Motor neuron (in vitro differentiated cells): ENCODE measurements at regions not wholly inside any gene's neighbourhood (a gene's known extent, or its start where the extent isn't known, plus 50 kb on each side); places are given as distances from the start of the nearest gene placed in this dataset.

Source experiments
- ATAC-seq, 8 experiments: fragments of 200-7000 bp; cut with Tn5 transposase; replicated peaks in 6 of 8; 2 replicates each; pipeline ENCODE4 v1.8.0; 2021; ENCODE audit warnings: mild to moderate bottlenecking in 8 of 8, moderate library complexity in 8 of 8
- H3K27ac ChIP-seq, 2 donors: fragments of 250-450 bp; sonication (Bioruptor Pico); 2 replicates each; pipeline ENCODE4 v1.9.0; 2021; ENCODE audit warnings: antibody characterized with exemption in 2 of 2, mild to moderate bottlenecking in 2 of 2, moderate library complexity in 1 of 2
- H3K4me1 ChIP-seq, 2 donors: fragments of 250-450 bp; sonication (Bioruptor Pico); replicated peaks in 1 of 2; 2 replicates each; pipeline ENCODE4 v1.6.1; 2021; ENCODE audit warnings: antibody characterized with exemption in 2 of 2, mild to moderate bottlenecking in 2 of 2, moderate library complexity in 1 of 2
- H3K4me3 ChIP-seq, 5 donors: fragments of 250-450 bp; sonication (Bioruptor Pico); 2 replicates each; pipeline ENCODE4 v1.9.0; 2021; ENCODE audit warnings: antibody characterized with exemption in 5 of 5, mild to moderate bottlenecking in 5 of 5, moderate library complexity in 4 of 5
- WGBS, 10 experiments: fragments of 450-650 bp; shearing (Covaris generic); methylation state at CpG; one replicate each; pipeline ENCODE4 v1.0.0; 2022; 5-methylcytosine and 5-hydroxymethylcytosine counted together
- in situ Hi-C, 9 experiments: fragments of 400-800 bp; cut with MboI; loops; one replicate each; pipeline ENCODE4 v1.15.0; 2021; ENCODE audit warnings: low sequenced_read_pairs in 9 of 9, low pct_unique_long_range_greater_than_20kb in 2 of 9; ENCODE audit not compliant: unreplicated experiment in 9 of 9

DNA sequence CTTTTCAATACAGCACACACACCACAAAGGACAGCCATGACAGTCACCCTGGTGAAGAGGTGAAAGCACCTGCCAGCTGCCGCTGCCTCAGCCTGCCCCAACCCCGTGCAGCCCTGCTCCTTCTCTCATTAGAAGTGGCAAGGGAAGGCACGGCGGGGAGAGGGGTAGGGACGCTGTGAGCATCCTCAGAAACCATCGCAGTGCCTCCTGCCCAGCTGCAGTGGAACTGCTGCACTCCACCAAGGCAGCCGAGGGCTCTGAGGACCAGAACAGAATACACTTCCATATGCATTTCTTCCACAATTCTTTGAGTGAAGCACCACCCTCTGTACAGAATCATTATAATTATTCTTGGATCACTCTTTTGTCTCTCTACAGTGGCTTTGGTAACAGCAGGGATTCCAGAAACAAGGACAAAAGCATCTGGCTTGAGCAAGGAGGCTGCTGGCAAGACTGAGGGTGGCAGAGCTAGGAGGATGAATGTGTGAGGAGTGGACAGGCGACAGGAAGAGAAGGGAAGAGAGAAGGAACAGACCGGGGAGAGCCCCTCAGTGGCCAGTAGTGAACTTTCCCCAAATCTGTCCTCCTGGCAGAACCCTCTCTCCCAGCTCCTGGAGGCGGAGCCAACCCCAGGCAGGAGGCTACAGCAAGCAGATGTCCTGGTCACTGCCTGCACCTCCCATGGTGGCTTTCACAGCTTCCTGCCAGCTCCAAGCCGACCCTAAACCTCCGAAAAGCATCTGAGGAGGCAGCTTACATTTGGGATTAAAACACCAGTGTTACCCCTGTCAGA lies 73.2 kb downstream of the MTNR1A start:
- 20 to 96% (median 73%) methylated on average over 1 to 7 of the region's 12 CpGs; no CpG with 5 or more reads in 2 of the 10 experiments for WGBS, 10 experiments
- Histone ChIP-seq H3K27ac (no peak overlapping the region), H3K4me3 (no peak overlapping the region), H3K4me1 (peaks cover 4 to 15% of the 10 kb centered on the region in 2 donors)
- ATAC-seq = peak in 1 of 8 experiments; percentile 21
- in situ Hi-C loops = no loop called here

GRCh38 chr4:186475202-186475601 lies 80.2 kb downstream of the MTNR1A start:
- H3K4me3 ChIP-seq = no peak overlapping the region
- ATAC-seq = no peak
- H3K4me1 ChIP-seq = no peaks in the 10 kb centered on the region
- in situ Hi-C loops = no loop called here
- 0 to 100% (median 67%) methylated on average over 1 of the region's 1 CpG; no CpG with 5 or more reads in 3 of the 10 experiments for WGBS, 10 experiments
- no peak overlapping the region for H3K27ac ChIP-seq

DNA sequence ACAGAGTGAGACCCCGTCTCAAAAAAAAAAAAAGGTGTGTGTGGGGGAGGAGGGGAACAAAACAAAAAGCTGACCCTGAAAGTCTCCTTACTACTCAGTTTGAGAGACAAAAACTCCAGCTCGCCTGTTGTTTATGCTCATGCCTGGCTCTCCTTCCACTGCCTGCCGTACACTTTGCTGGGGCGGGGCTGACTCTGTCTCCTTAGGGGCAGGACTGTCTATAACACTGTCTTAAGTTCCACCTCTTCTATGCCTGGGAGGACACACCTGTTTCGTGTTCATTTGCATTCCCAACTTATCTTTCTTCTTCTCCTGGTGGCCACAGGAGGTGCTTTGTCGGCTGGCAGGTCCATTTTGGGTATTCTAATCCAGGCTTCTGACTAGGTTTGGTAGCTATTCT lies 81.4 kb downstream of the MTNR1A start:
- ATAC-seq = no peak
- in situ Hi-C loops = no loop called here
- Histone ChIP-seq H3K4me3 (no peak overlapping the region), H3K27ac (no peak overlapping the region), H3K4me1 (no peaks in the 10 kb centered on the region)
- 0 to 79% (median 38%) methylated on average over 1 to 6 of the region's 6 CpGs; no CpG with 5 or more reads in 1 of the 10 experiments for WGBS, 10 experiments

- Histone ChIP-seq H3K4me1 (no peaks in the 10 kb centered on the region), H3K27ac (no peak overlapping the region), H3K4me3 (no peak overlapping the region)
- 0 to 40% (median 13%) methylated on average over 2 to 4 of the region's 4 CpGs; no CpG with 5 or more reads in 3 of the 10 experiments for WGBS, 10 experiments
- in situ Hi-C loops = no loop called here
- ATAC-seq = peak in 1 of 8 experiments; percentile 19
Measured at GRCh38 chr4:186472948-186473347, 82.4 kb downstream of the MTNR1A start.

GRCh38 chr4:186471441-186471840 lies 83.9 kb downstream of the MTNR1A start:
- Histone ChIP-seq H3K4me3 (no peak overlapping the region), H3K4me1 (no peaks in the 10 kb centered on the region), H3K27ac (no peak overlapping the region)
- WGBS, 10 experiments = 0 to 94% (median 47%) methylated on average over 1 to 3 of the region's 3 CpGs; no CpG with 5 or more reads in 2 of the 10 experiments
- ATAC-seq = no peak
- in situ Hi-C loops = no loop called here

DNA sequence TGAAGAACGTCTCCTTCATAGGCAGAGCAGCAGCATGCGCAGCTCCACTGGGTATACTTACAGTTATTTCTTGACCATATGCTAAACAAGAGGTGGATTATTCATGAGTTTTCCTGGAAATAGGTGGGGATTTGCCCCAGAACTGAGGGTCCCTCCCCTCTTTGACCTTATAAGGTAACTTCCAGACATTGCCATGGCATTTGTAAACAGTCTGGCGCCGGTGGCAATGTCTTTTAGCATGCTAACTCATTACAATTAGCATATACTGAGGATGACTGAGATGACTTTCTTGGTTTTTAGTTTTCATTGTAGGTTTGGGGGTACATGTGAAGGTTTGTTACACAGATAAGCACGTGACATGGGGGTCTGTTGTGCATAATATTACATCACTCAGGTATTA lies 97.3 kb downstream of the MTNR1A start:
- 22 to 90% (median 59%) methylated on average over 2 to 5 of the region's 5 CpGs; no CpG with 5 or more reads in 4 of the 10 experiments for WGBS, 10 experiments
- Histone ChIP-seq H3K4me3 (no peak overlapping the region), H3K27ac (no peak overlapping the region), H3K4me1 (no peaks in the 10 kb centered on the region)
- peak in 1 of 8 experiments; percentile 98 for ATAC-seq
- in situ Hi-C loops = no loop called here

DNA sequence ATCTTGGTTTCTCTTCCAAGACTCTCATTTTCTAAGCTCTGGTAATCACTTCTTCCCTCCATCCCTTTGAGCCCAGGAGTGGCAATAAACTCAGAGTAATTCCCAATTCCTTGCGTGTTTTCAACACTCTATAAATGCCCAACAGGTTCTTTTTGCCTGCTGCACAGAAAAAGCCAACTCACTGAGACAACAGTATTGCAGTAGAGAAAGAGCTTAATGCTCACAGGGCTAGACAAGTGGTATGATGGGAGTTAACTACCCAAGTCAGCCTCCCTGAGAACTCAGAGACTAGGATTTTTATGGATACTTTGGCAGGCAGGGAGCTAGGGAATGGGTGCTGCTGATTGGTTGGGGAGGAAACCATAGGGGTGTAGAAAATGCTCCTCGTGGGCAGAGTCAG lies 103.4 kb downstream of the MTNR1A start:
- Histone ChIP-seq H3K27ac (no peak overlapping the region), H3K4me1 (no peaks in the 10 kb centered on the region), H3K4me3 (no peak overlapping the region)
- no peak for ATAC-seq
- in situ Hi-C loops = no loop called here
- WGBS, 10 experiments = 0 to 80% (median 50%) methylated on average over 1 to 2 of the region's 2 CpGs; no CpG with 5 or more reads in 3 of the 10 experiments

DNA sequence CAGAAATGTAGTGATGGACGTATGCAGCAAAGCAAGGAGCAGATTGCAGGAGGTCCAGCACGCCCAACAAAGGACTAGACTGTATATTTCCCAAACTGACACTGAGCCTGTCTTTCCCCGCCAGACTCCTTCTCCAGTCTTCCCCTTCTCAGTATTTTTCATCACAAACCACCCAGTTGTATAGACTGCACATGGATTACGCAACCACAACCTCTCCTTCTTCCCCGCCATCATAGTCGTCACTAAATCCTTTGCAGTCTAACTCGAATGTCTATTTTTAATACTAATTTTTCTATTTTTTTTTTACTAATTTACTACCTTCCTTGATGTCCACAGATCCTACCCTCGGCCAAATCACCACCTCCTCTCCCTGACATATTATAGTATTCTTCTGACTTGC lies 105.4 kb downstream of the MTNR1A start:
- in situ Hi-C loops = no loop called here
- H3K27ac ChIP-seq = no peak overlapping the region
- WGBS, 10 experiments = 6 to 91% (median 65%) methylated on average over 4 to 8 of the region's 8 CpGs; no CpG with 5 or more reads in 1 of the 10 experiments
- ATAC-seq = no peak
- H3K4me1 ChIP-seq = no peaks in the 10 kb centered on the region
- no peak overlapping the region for H3K4me3 ChIP-seq

GRCh38 chr4:186445040-186445439 lies 110.3 kb downstream of the MTNR1A start:
- in situ Hi-C loops = no loop called here
- no peaks in the 10 kb centered on the region for H3K4me1 ChIP-seq
- no peak overlapping the region for H3K4me3 ChIP-seq
- WGBS, 10 experiments = 0 to 76% (median 50%) methylated on average over 2 to 5 of the region's 5 CpGs
- no peak for ATAC-seq
- H3K27ac ChIP-seq = no peak overlapping the region

DNA sequence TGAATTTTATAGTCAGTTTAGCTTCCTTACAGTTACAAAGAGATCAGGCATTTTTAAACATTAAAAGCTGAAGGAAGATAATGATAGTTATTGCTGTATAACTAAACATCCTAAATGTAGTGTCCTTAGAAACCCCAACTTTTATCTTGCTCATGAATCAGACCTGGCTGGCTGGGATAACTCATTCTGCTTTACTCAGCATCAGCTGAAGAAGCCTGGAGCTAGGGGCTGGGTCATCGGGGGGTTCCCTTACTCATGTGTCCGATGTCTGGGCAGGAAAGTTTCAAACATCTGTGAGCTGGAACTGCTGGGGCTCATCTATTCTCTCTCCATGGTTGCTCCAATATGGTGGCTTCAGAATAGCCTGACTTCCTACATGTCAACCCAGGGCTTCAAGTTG lies 113.9 kb downstream of the MTNR1A start:
- in situ Hi-C loops = no loop called here
- ATAC-seq = no peak
- H3K4me3 ChIP-seq = no peak overlapping the region
- H3K27ac ChIP-seq = no peak overlapping the region
- no peaks in the 10 kb centered on the region for H3K4me1 ChIP-seq
- 0 to 93% (median 81%) methylated on average over 1 to 2 of the region's 2 CpGs; no CpG with 5 or more reads in 4 of the 10 experiments for WGBS, 10 experiments

- no peaks in the 10 kb centered on the region for H3K4me1 ChIP-seq
- WGBS, 10 experiments = 40 to 97% (median 82%) methylated on average over 3 to 7 of the region's 13 CpGs; no CpG with 5 or more reads in 4 of the 10 experiments
- in situ Hi-C loops = no loop called here
- no peak overlapping the region for H3K4me3 ChIP-seq
- no peak overlapping the region for H3K27ac ChIP-seq
- no peak for ATAC-seq
Measured at GRCh38 chr4:186428481-186428880, 126.9 kb downstream of the MTNR1A start.

- no peak for ATAC-seq
- H3K27ac ChIP-seq = no peak overlapping the region
- in situ Hi-C loops = no loop called here
- no peak overlapping the region for H3K4me3 ChIP-seq
- no peaks in the 10 kb centered on the region for H3K4me1 ChIP-seq
- WGBS, 10 experiments = 0 to 82% (median 25%) methylated on average over 1 to 4 of the region's 4 CpGs; no CpG with 5 or more reads in 2 of the 10 experiments
Measured at GRCh38 chr4:186424745-186425144, 130.6 kb downstream of the MTNR1A start.

DNA sequence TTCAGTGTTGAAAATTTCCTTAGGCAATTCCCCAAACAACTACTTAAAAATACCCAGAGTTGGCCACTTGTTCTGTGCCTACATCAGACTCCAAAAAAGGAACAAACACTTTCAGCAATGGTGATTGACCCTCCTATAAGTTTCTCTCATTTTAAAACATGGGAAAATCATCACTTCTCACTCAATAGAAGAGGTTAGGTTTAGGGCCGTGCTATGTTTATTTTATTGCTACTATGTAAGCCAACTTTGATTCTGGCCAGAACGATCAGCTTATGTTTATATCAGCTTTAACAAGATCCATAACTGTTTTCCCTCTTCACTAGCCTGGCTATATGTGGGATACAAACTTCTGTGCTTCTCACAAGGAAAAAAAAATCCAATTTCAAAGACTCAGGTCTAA lies 133.1 kb downstream of the MTNR1A start:
- Histone ChIP-seq H3K4me3 (no peak overlapping the region), H3K4me1 (no peaks in the 10 kb centered on the region), H3K27ac (no peak overlapping the region)
- ATAC-seq = no peak
- WGBS, 10 experiments = 0 to 100% (median 67%) methylated on average over 1 to 2 of the region's 2 CpGs; no CpG with 5 or more reads in 2 of the 10 experiments
- in situ Hi-C loops = no loop called here
